Testis (tissue), 2 donors: ENCODE measurements at regions not wholly inside any gene's neighbourhood (a gene's known extent, or its start where the extent isn't known, plus 50 kb on each side); places are given as distances from the start of the nearest gene placed in this dataset.

ENCODE experiments used
- CTCF ChIP-seq, 3 experiments: fragments of 450-650 bp in 2 of 3; fragments of 200-600 bp in 1 of 3; sonication (generic) in 1 of 3; IDR thresholded peaks; one replicate each; pipeline ENCODE4 v1.5.1; 2016 to 2019; ENCODE audit warnings: antibody characterized with exemption in 3 of 3, mild to moderate bottlenecking in 2 of 3, moderate library complexity in 1 of 3
- POLR2A ChIP-seq: fragments of 450-650 bp; IDR thresholded peaks from one replicate; pipeline ENCODE4 v1.6.1; 2017; ENCODE audit warnings: antibody characterized with exemption, mild to moderate bottlenecking, moderate library complexity

GRCh38 chr10:124213471-124213870, 120.1 kb upstream of the CHST15 start:
- no peak for TF ChIP-seq CTCF (IDR thresholded peaks at IDR 0.05)
- no peak for TF ChIP-seq POLR2A
